Aorta (tissue), 5 donors: ENCODE measurements at regions not wholly inside any gene's neighbourhood (a gene's known extent, or its start where the extent isn't known, plus 50 kb on each side); places are given as distances from the start of the nearest gene placed in this dataset.
A peak's percentile ranks its signal among the peaks of the same experiment; 100 is the strongest.

Experiments
- ATAC-seq: fragments of 200-7000 bp; cut with Tn5 transposase; one replicate; pipeline ENCODE4 v1.9.1; 2022; ENCODE audit warnings: moderate library complexity; ENCODE audit not compliant: low FRiP score
- DNase-seq, 2 donors: peaks; one replicate each; pipeline ENCODE4 v3.0.0-alpha.2; 2020
- H3K27ac ChIP-seq, 2 donors: one replicate each; pipeline ENCODE4 v1.5.1; 2013; ENCODE audit warnings: low read length in 2 of 2, mild to moderate bottlenecking in 2 of 2, moderate library complexity in 2 of 2, control low read depth in 1 of 2, inconsistent platforms in 1 of 2, low read depth in 1 of 2
- H3K27me3 ChIP-seq, 2 donors: one replicate each; pipeline ENCODE4 v1.6.1; 2013; ENCODE audit warnings: control low read depth in 1 of 2, low read length in 1 of 2, mild to moderate bottlenecking in 1 of 2, moderate library complexity in 1 of 2; ENCODE audit not compliant: insufficient read depth in 2 of 2, control insufficient read depth in 1 of 2
- H3K36me3 ChIP-seq, 2 donors: one replicate each; pipeline ENCODE4 v1.6.1; 2013; ENCODE audit warnings: control low read depth in 1 of 2, low read length in 1 of 2, mild to moderate bottlenecking in 1 of 2; ENCODE audit not compliant: insufficient read depth in 2 of 2, control insufficient read depth in 1 of 2
- H3K4me1 ChIP-seq, 2 donors: one replicate each; pipeline ENCODE4 v1.6.1; 2013; ENCODE audit warnings: low read length in 2 of 2, control low read depth in 1 of 2, mild to moderate bottlenecking in 1 of 2, moderate library complexity in 1 of 2; ENCODE audit not compliant: insufficient read depth in 2 of 2, control insufficient read depth in 1 of 2
- H3K4me3 ChIP-seq, 2 donors: one replicate each; pipeline ENCODE4 v1.5.1; 2013; ENCODE audit warnings: low read length in 2 of 2, control low read depth in 1 of 2, mild to moderate bottlenecking in 1 of 2
- H3K9me3 ChIP-seq: one replicate; pipeline ENCODE4 v1.6.1; 2013; ENCODE audit warnings: mild to moderate bottlenecking, low read length; ENCODE audit not compliant: control insufficient read depth
- WGBS, 2 donors: extraction: QIAGEN DNeasy Blood & Tissue Kit; methylation state at CpG; one replicate each; pipeline ENCODE4 v1.1.7; 2013; 5-methylcytosine and 5-hydroxymethylcytosine counted together
- intact Hi-C, 2 donors: fragments of 100-400 bp; cut with DNase I; formaldehyde crosslinking; loops; one replicate each; pipeline versions ENCODE4 v1.14.2 to v1.15.0; 2022
- donor health status: healthy with polysubstance abuse.
- donor health status: Bipolar disorder and iron deficiency.
- donor health status: DM: no; HTN: no; CAD: no.
- donor health status: DM: no; HTN: no; CAD: no.
- donor health status: DM: yes; HTN: yes; CAD: no.

DNA sequence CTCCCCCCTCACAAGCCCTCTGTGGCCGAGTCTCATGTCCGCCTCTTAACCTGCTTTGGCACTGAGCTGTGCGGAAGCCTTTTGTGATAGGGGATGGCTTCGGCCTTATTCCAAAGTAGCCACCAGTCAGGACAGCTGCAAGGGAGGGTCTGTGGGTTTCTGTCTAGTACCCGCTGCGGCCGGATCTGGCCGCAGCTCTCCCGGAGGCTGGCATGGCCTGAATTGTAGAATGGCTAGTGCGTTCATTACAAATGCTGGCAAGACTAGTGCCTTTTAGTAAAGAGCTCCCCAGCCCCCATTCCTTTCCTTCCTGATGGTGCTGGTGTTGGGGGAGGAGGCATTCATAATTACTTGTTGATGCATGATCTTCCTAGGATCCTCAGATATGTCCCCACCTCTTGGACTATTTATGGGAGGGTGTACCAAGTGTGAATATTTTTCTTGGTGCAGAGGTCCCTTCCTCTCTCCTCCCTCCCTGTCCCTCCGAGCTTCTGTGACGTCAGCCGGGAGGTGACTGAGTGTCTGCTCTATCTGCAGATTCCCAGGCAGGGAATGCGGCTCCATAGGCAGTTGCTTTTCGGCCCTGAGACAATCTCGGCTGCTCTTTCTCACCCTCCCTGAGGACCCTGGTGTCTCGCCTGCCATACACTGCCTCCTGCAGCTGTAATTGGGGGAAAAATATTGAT is 108.7 kb upstream of the E2F8 start:
- no peaks in the 10 kb centered on the region for H3K27me3 ChIP-seq
- no peaks in the 10 kb centered on the region for H3K36me3 ChIP-seq
- 67 to 78% methylated on average over 17 of the region's 17 CpGs for WGBS, 2 donors

DNA sequence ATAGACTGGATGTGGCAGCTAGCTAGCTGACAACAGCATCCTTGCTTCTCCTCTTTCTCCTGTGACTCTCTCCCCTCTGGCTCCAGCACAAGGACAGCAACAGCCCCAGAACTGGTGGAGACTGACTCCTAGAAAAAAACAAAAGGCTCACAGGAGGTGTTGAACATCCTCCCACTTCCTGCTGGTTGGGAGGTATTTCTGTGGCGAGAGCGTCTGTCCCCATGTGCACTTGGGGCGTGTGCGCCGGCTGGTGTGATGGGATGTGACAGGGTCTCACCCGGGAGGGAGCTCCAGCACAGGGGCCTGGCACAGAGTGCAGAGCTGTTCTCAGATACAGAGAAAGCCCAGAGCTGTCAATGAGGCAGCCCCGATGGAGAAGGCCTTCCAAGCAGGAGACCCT is 107.2 kb upstream of the E2F8 start:
- H3K27me3 ChIP-seq, result no peaks in the 10 kb centered on the region
- no peak overlapping the region for H3K27ac ChIP-seq
- no peaks in the 10 kb centered on the region for H3K4me1 ChIP-seq
- ATAC-seq, result no peak
- intact Hi-C loops, result no loop called here
- WGBS, 2 donors, result 85 to 88% methylated on average over 7 of the region's 7 CpGs
- H3K4me3 ChIP-seq, result no peak overlapping the region
- peaks cover 1% of the 10 kb centered on the region for H3K9me3 ChIP-seq
- no peak for DNase-seq
- no peaks in the 10 kb centered on the region for H3K36me3 ChIP-seq

More for the DNA sequence above, 108.7 kb upstream of the E2F8 start:
- Histone ChIP-seq H3K27ac (no peak overlapping the region), H3K4me3 (no peak overlapping the region), H3K4me1 (no peaks in the 10 kb centered on the region), H3K9me3 (no peaks in the 10 kb centered on the region)
- DNase-seq (no peak), ATAC-seq (no peak)
- intact Hi-C loops, result no loop called here

DNA sequence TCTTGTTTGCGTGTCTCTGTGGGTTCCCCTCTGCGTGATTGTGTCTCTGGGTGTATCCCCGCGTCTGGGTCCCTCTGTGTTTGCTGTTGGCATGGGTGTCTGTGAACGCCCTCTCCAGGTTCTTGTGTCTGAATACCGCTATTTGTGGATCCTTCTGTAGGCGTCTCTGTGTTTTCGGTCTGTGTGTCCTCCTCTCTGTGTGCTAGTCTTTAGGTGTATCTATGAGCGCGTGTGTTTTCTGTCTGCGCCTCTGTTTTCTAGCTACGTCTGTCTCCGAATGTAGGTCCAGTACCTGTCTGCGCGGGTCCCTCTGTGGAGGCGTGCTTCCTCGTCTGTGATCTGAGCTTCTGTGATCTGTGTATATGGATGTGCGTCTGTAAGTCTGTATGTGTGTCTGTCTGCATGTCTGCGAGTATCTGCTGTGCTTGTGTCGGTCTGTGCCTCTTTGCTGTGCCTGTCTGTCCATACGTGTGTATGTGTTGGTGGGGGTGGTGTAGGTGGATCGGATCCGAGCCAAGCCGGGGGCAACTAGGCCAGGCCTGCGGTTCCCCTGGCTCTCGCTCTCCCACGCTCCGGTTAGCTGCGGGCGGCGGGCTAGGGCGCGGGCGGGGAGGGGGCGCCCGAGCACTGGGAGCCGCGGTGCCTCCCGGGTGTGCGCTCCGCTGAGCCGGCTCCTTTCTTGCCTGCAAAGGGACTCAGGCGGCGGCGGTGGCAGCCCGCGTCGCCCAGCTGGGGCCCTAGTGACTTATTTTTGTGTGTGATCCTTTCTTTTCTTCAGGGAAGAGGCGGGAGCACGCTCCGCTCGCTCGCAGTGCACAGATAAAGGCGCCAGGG is 105.3 kb upstream of the E2F8 start:
- no peaks in the 10 kb centered on the region for H3K27me3 ChIP-seq
- no peaks in the 10 kb centered on the region for H3K4me1 ChIP-seq
- H3K27ac ChIP-seq, result no peak overlapping the region
- no peak overlapping the region for H3K4me3 ChIP-seq
- H3K36me3 ChIP-seq, result no peaks in the 10 kb centered on the region
- ATAC-seq (peak; percentile 61), DNase-seq (peak; percentile 56 to 75)
- WGBS, 2 donors, result 5 to 6% methylated on average over 48 to 54 of the region's 54 CpGs
- intact Hi-C loops, result no loop called here
- H3K9me3 ChIP-seq, result peaks cover 1% of the 10 kb centered on the region

- peak; percentile 74 for ATAC-seq
- intact Hi-C loops, result no loop called here
- no peaks in the 10 kb centered on the region for H3K4me1 ChIP-seq
Observed at GRCh38 chr11:19345519-19345847, 104.7 kb upstream of the E2F8 start.

DNA sequence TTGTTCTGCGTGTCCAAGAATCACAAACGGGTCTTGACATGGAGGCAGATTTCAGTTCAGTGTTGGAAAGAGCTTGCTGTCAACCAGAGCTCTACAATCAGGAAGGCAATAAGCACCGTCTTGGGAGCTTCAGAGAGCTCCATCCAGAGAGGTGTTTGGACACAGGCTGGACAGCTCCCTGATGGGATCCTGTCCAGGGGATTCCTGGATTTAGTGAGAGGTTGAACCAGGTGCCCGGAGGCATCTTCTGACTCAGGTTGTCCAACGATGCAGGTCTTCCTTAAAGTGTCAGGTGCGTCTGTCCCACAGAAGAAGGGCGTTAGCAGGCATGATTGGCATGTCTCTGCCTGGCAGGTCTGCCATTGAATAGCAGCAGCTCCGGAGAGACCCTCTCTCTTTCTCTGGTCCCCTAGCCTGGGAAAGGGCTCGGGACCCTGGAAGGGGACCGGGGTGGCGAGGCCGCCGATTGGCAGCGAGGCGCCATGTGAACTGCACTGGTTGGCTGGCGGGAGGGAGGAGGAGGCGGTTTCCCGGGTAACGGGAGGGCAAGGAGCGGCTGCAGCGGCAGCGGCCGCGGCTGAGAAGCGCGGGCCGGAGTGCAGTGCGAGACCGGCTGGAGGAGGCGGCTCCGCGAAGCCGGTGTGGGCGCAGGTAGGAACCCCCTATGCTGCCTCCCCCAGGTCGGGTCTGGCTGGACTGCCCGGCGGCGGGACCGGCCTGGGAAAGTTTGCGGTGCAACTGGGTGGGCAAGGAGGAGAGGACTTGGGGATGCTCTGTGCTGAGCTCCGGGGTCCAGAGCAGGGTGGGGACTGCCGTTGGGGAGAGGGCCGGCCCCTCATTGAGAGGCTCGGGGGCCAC is 104.1 kb upstream of the E2F8 start:
- DNase-seq, result peak; percentile 56 to 82
- H3K27me3 ChIP-seq, result no peaks in the 10 kb centered on the region
- WGBS, 2 donors, result 8 to 9% methylated on average over 43 to 44 of the region's 44 CpGs
- H3K4me1 ChIP-seq, result no peaks in the 10 kb centered on the region
- intact Hi-C loops, result no loop called here
- ATAC-seq, result peak; percentile 74
- peaks cover 1% of the 10 kb centered on the region for H3K9me3 ChIP-seq
- H3K36me3 ChIP-seq, result no peaks in the 10 kb centered on the region
- no peak overlapping the region for H3K4me3 ChIP-seq
- H3K27ac ChIP-seq, result no peak overlapping the region

More at GRCh38 chr11:19345519-19345847, 104.7 kb upstream of the E2F8 start:
- peak; percentile 57 to 79 for DNase-seq
- no peak overlapping the region for H3K4me3 ChIP-seq
- no peak overlapping the region for H3K27ac ChIP-seq
- H3K9me3 ChIP-seq, result peaks cover 1% of the 10 kb centered on the region
- 1 to 2% methylated on average over 26 to 30 of the region's 30 CpGs for WGBS, 2 donors
- no peaks in the 10 kb centered on the region for H3K27me3 ChIP-seq
- no peaks in the 10 kb centered on the region for H3K36me3 ChIP-seq

DNA sequence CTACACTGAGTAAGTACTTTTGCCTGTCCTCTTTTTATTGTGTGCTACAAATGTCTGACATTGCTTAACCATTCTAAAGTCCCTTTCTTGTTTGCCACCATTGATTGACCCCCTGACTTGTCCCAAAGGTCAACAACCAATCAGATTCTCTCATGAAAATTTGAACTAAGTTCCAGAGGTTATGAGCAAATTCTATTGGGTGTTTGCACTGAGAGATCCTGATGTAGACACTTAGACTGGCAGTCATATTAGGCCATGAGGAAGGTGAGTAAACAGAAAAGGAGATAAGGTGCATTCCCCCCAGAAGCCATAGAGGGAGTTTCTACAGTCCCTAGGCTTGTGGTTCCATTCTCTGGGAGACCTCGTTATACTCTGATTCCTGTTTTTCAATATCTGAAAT is 101.3 kb upstream of the E2F8 start:
- peaks cover 4% of the 10 kb centered on the region for H3K9me3 ChIP-seq
- no peak overlapping the region for H3K27ac ChIP-seq
- DNase-seq (no peak), ATAC-seq (no peak)
- H3K4me1 ChIP-seq, result no peaks in the 10 kb centered on the region
- H3K27me3 ChIP-seq, result no peaks in the 10 kb centered on the region
- WGBS, 2 donors, result 75 to 85% methylated on average over 1 of the region's 1 CpG
- intact Hi-C loops, result no loop called here
- no peaks in the 10 kb centered on the region for H3K36me3 ChIP-seq
- H3K4me3 ChIP-seq, result no peak overlapping the region

GRCh38 chr11:19338375-19338774 is 97.6 kb upstream of the E2F8 start:
- no peak for DNase-seq
- no peak for ATAC-seq
- Histone ChIP-seq H3K4me3 (no peak overlapping the region), H3K4me1 (no peaks in the 10 kb centered on the region), H3K9me3 (peaks cover 2% of the 10 kb centered on the region), H3K27me3 (no peaks in the 10 kb centered on the region), H3K27ac (no peak overlapping the region), H3K36me3 (no peaks in the 10 kb centered on the region)
- intact Hi-C loops, result no loop called here
- WGBS, 2 donors, result 71 to 74% methylated on average over 3 of the region's 3 CpGs

DNA sequence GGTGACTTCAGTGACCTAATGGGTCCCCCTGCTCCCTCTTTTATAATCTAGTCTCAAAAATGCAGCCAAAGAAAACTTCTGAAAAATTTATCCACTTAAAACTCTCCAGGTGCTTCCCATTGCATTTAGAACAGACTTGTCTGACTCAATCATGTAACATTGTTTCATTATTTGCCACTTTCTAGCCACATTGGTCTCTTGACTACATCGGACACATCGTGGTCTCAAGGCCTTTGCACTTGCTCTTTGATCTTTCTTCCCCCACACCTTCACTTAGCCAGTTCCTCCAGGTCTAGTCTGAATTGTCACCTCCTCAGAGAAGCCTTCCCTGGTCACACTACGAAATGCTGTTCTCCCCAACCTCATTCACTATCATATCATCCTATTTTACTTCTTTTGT is 97.0 kb upstream of the E2F8 start:
- 86 to 89% methylated on average over 3 of the region's 3 CpGs for WGBS, 2 donors
- intact Hi-C loops, result no loop called here
- H3K4me1 ChIP-seq, result no peaks in the 10 kb centered on the region
- H3K9me3 ChIP-seq, result peaks cover 2% of the 10 kb centered on the region
- ATAC-seq, result no peak
- H3K27me3 ChIP-seq, result no peaks in the 10 kb centered on the region
- H3K27ac ChIP-seq, result no peak overlapping the region
- no peaks in the 10 kb centered on the region for H3K36me3 ChIP-seq
- no peak overlapping the region for H3K4me3 ChIP-seq
- DNase-seq, result no peak
